HG02763 (cell line): ENCODE measurements at regions not wholly inside any gene's neighbourhood (a gene's known extent, or its start where the extent isn't known, plus 50 kb on each side); places are given as distances from the start of the nearest gene placed in this dataset.
A peak's percentile ranks its signal among the peaks of the same experiment; 100 is the strongest.

Experiments used
- ATAC-seq: cut with Tn5 transposase; IDR thresholded peaks from one replicate; pipeline ENCODE4 v1.9.1; 2021; ENCODE audit warnings: mild to moderate bottlenecking, moderate library complexity; ENCODE audit not compliant: unreplicated experiment

- ATAC-seq, result no peak
Measured at GRCh38 chr20:39857187-39857586, 831.8 kb downstream of the MAFB start.

GRCh38 chr20:39855799-39856198 is 833.2 kb downstream of the MAFB start:
- ATAC-seq, result no peak

- no peak for ATAC-seq
Measured at GRCh38 chr20:39855056-39855455, 834.0 kb downstream of the MAFB start.

GRCh38 chr20:39853636-39854035 is 835.4 kb downstream of the MAFB start:
- ATAC-seq, result peak; percentile 64

- ATAC-seq, result no peak
Measured at GRCh38 chr20:39853050-39853449, 836.0 kb downstream of the MAFB start.

GRCh38 chr20:39851459-39851858 is 837.6 kb downstream of the MAFB start:
- ATAC-seq, result no peak

- ATAC-seq, result no peak
Measured at GRCh38 chr20:39850821-39851330, 838.2 kb downstream of the MAFB start.

- no peak for ATAC-seq
Measured at GRCh38 chr20:39850246-39850645, 838.8 kb downstream of the MAFB start.

GRCh38 chr20:39849664-39850063 is 839.4 kb downstream of the MAFB start:
- ATAC-seq, result no peak

- ATAC-seq, result no peak
Measured at GRCh38 chr20:39849171-39849570, 839.9 kb downstream of the MAFB start.

GRCh38 chr20:39839399-39840119 is 849.5 kb downstream of the MAFB start:
- no peak for ATAC-seq

GRCh38 chr20:39837561-39837960 is 851.5 kb downstream of the MAFB start:
- ATAC-seq, result no peak

- ATAC-seq, result no peak
Measured at GRCh38 chr20:39835130-39835842, 853.8 kb downstream of the MAFB start.

GRCh38 chr20:39830903-39831302 is 858.1 kb downstream of the MAFB start:
- no peak for ATAC-seq

GRCh38 chr20:39829661-39830060 is 859.4 kb downstream of the MAFB start:
- peak; percentile 79 for ATAC-seq

GRCh38 chr20:39829256-39829655 is 859.8 kb downstream of the MAFB start:
- no peak for ATAC-seq

GRCh38 chr20:39825950-39826349 is 863.1 kb downstream of the MAFB start:
- peak; percentile 58 for ATAC-seq

- ATAC-seq, result no peak
Measured at GRCh38 chr20:39825524-39825923, 863.4 kb downstream of the DHX35 start.

GRCh38 chr20:39823224-39823623 is 861.1 kb downstream of the DHX35 start:
- ATAC-seq, result no peak

GRCh38 chr20:39822667-39823066 is 860.5 kb downstream of the DHX35 start:
- ATAC-seq, result no peak

- no peak for ATAC-seq
Measured at GRCh38 chr20:39813190-39813829, 851.2 kb downstream of the DHX35 start.

- no peak for ATAC-seq
Measured at GRCh38 chr20:39812116-39812515, 850.0 kb downstream of the DHX35 start.
